GM23338 (cell line): ENCODE measurements at regions not wholly inside any gene's neighbourhood (a gene's known extent, or its start where the extent isn't known, plus 50 kb on each side); places are given as distances from the start of the nearest gene placed in this dataset.

Experiments
- CREB1 ChIP-seq: fragments of 250-450 bp; sonication (Bioruptor Pico); IDR thresholded peaks from 2 replicates; pipeline ENCODE4 v1.5.0; 2020; ENCODE audit warnings: low read depth, mild to moderate bottlenecking, moderate library complexity
- CTCF ChIP-seq, 2 experiments: fragments of 200-600 bp in 1 of 2; sonication (generic) in 1 of 2; conservative IDR thresholded peaks; 2 replicates each; pipeline versions ENCODE4 v1.5.1 to v1.6.1; 2016 to 2017; ENCODE audit warnings: antibody characterized with exemption in 2 of 2, low read depth in 2 of 2, mild to moderate bottlenecking in 2 of 2, moderate library complexity in 1 of 2
- EZH2 ChIP-seq: fragments of 200-600 bp; sonication (generic); IDR thresholded peaks from one replicate; pipeline ENCODE4 v1.8.0; 2017; ENCODE audit warnings: antibody characterized with exemption, mild to moderate bottlenecking, low read depth; ENCODE audit not compliant: unreplicated experiment
- EZH2phosphoT487 ChIP-seq: fragments of 200-600 bp; sonication (generic); IDR thresholded peaks from one replicate; pipeline ENCODE4 v1.8.1; 2018; ENCODE audit warnings: antibody characterized with exemption; ENCODE audit not compliant: unreplicated experiment
- JUNB ChIP-seq: IDR thresholded peaks from one replicate; pipeline ENCODE4 v1.6.1; 2016; ENCODE audit warnings: antibody characterized with exemption; ENCODE audit not compliant: unreplicated experiment
- POLR2AphosphoS5 ChIP-seq: IDR thresholded peaks from 2 replicates; pipeline ENCODE4 v1.6.1; 2016; ENCODE audit warnings: antibody characterized with exemption, low read depth
- REST ChIP-seq: IDR thresholded peaks from one replicate; pipeline ENCODE4 v1.6.1; 2018; ENCODE audit warnings: antibody characterized with exemption; ENCODE audit not compliant: unreplicated experiment
- STAT1 ChIP-seq: IDR thresholded peaks from one replicate; pipeline ENCODE4 v1.6.1; 2016; ENCODE audit warnings: antibody characterized with exemption; ENCODE audit not compliant: unreplicated experiment
- ZNF331 ChIP-seq: fragments of 250-450 bp; sonication (Bioruptor Pico); IDR thresholded peaks from 2 replicates; pipeline ENCODE4 v1.5.0; 2020; ENCODE audit warnings: low read depth, mild to moderate bottlenecking, moderate library complexity

GRCh38 chr17:33987162-33987561 lies 267.9 kb upstream of the CCL2 start:
- TF ChIP-seq CTCF (conservative IDR thresholded peaks at IDR 0.05; ENCODE audit: low read depth in 2 of 2) = no peak
- no peak for TF ChIP-seq JUNB
- TF ChIP-seq EZH2 = no peak
- no peak for TF ChIP-seq POLR2AphosphoS5
- TF ChIP-seq EZH2phosphoT487 = no peak
- no peak for TF ChIP-seq REST
- no peak for TF ChIP-seq STAT1
- no peak for TF ChIP-seq ZNF331
- no peak for TF ChIP-seq CREB1 (CRISPR knock-in tag)
